Keratinocyte (primary cell): ENCODE measurements at regions not wholly inside any gene's neighbourhood (a gene's known extent, or its start where the extent isn't known, plus 50 kb on each side); places are given as distances from the start of the nearest gene placed in this dataset.

Source experiments
- DNase-seq: peaks from one replicate; pipeline ENCODE4 v3.0.0-alpha.2; 2011; ENCODE audit warnings: low read depth, missing footprints, low spot score
- FAIRE-seq: peaks from 2 replicates; lab custom pipeline; 2011; peaks lifted over from hg19 to GRCh38; lab: Jason Lieb, UNC
- H2AFZ ChIP-seq: 2 replicates; pipeline ENCODE4 v1.6.0; 2012; ENCODE audit warnings: low read length, control low read depth, inconsistent platforms; ENCODE audit not compliant: control insufficient read depth
- H3K27ac ChIP-seq: 2 replicates; pipeline ENCODE4 v1.5.1; 2011; ENCODE audit warnings: low read length; ENCODE audit not compliant: control insufficient read depth, insufficient read depth
- H3K27me3 ChIP-seq: 3 replicates; pipeline ENCODE4 v1.6.0; 2011; ENCODE audit warnings: low read length; ENCODE audit not compliant: control insufficient read depth, insufficient read depth; ENCODE audit errors: extremely low read depth
- H3K36me3 ChIP-seq, 2 experiments: 2 replicates in 1 of 2; 3 replicates in 1 of 2; pipeline ENCODE4 v1.5.1; 2011; ENCODE audit warnings: low read length in 2 of 2, mild to moderate bottlenecking in 1 of 2; ENCODE audit not compliant: control insufficient read depth in 2 of 2, insufficient read depth in 2 of 2; ENCODE audit errors: extremely low read depth in 1 of 2
- H3K4me1 ChIP-seq: 3 replicates; pipeline ENCODE4 v1.5.1; 2011; ENCODE audit warnings: low read length; ENCODE audit not compliant: control insufficient read depth, insufficient read depth; ENCODE audit errors: extremely low read depth
- H3K4me2 ChIP-seq: 3 replicates; pipeline ENCODE4 v1.6.0; 2011; ENCODE audit warnings: low read depth, low read length; ENCODE audit not compliant: control insufficient read depth, insufficient read depth; ENCODE audit errors: extremely low read depth
- H3K4me3 ChIP-seq, 3 experiments: fragments of 200-600 bp in 1 of 3; sonication (generic) in 1 of 3; 2 replicates in 2 of 3; 3 replicates in 1 of 3; pipeline ENCODE4 v1.5.1; 2011 to 2016; ENCODE audit warnings: low read length in 3 of 3, mild to moderate bottlenecking in 3 of 3, control low read depth in 2 of 3, inconsistent platforms in 1 of 3, low read depth in 1 of 3, mixed read lengths in 1 of 3, mixed run types in 1 of 3, moderate library complexity in 1 of 3; ENCODE audit not compliant: control insufficient read depth in 2 of 3, insufficient read depth in 2 of 3; ENCODE audit errors: extremely low read depth in 1 of 3
- H3K79me2 ChIP-seq: 2 replicates; pipeline ENCODE4 v1.6.0; 2012; ENCODE audit warnings: low read length; ENCODE audit not compliant: control insufficient read depth, insufficient read depth
- H3K9ac ChIP-seq: 3 replicates; pipeline ENCODE4 v1.6.0; 2011; ENCODE audit warnings: low read length; ENCODE audit not compliant: control insufficient read depth, insufficient read depth; ENCODE audit errors: extremely low read depth
- H3K9me1 ChIP-seq: 3 replicates; pipeline ENCODE4 v1.6.0; 2011; ENCODE audit warnings: low read length; ENCODE audit not compliant: control insufficient read depth, insufficient read depth; ENCODE audit errors: extremely low read depth
- H3K9me3 ChIP-seq: 2 replicates; pipeline ENCODE4 v1.5.1; 2012; ENCODE audit warnings: low read depth, low read length; ENCODE audit not compliant: control insufficient read depth
- H4K20me1 ChIP-seq: 3 replicates; pipeline ENCODE4 v1.6.0; 2011; ENCODE audit warnings: low read length; ENCODE audit not compliant: control insufficient read depth, insufficient read depth; ENCODE audit errors: extremely low read depth
- CTCF ChIP-seq, 3 experiments: IDR thresholded peaks in 1 of 3; conservative IDR thresholded peaks in 1 of 3; optimal IDR thresholded peaks in 1 of 3; 2 replicates in 2 of 3; 3 replicates in 1 of 3; pipeline versions ENCODE3 to v1.5.1; 2011; ENCODE audit warnings: low read length in 3 of 3, mild to moderate bottlenecking in 3 of 3, moderate library complexity in 2 of 3, control low read depth in 1 of 3, inconsistent platforms in 1 of 3; ENCODE audit not compliant: insufficient read depth in 2 of 3; ENCODE audit errors: extremely low read depth in 1 of 3
- EZH2 ChIP-seq: IDR thresholded peaks from one replicate; pipeline ENCODE4 v1.6.1; 2012; ENCODE audit warnings: inconsistent platforms, mild to moderate bottlenecking, low read length, moderate library complexity
- dilution Hi-C: fragments of 300-500 bp; cut with MboI; formaldehyde crosslinking; loops from one replicate; pipeline ENCODE4 v1.7.0; 2020; ENCODE audit warnings: low sequenced_read_pairs; ENCODE audit not compliant: extremely low pct_ligation_motif_present

- Histone ChIP-seq H3K36me3 (no peaks in the 10 kb centered on the region), H2AFZ (no peak overlapping the region), H3K9me1 (no peaks in the 10 kb centered on the region), H3K27me3 (no peaks in the 10 kb centered on the region), H4K20me1 (no peaks in the 10 kb centered on the region), H3K4me2 (no peak overlapping the region), H3K9ac (no peak overlapping the region), H3K9me3 (no peaks in the 10 kb centered on the region), H3K4me3 (no peak overlapping the region), H3K79me2 (no peaks in the 10 kb centered on the region), H3K27ac (no peak overlapping the region), H3K4me1 (no peaks in the 10 kb centered on the region)
- dilution Hi-C loops, result no loop called here
- TF ChIP-seq CTCF (optimal IDR thresholded peaks at IDR 0.05 in 1 of 3, IDR thresholded peaks at IDR 0.05 in 1 of 3, conservative IDR thresholded peaks at IDR 0.05 in 1 of 3; ENCODE audit: extremely low read depth in 1 of 3, insufficient read depth in 2 of 3, low read length in 3 of 3) (no peak), EZH2 (no peak)
- DNase-seq (no peak), FAIRE-seq (no peak)
Observed at GRCh38 chr15:92228830-92229229, 164.9 kb upstream of the ST8SIA2 start.

GRCh38 chr15:92231461-92231860 lies 162.2 kb upstream of the ST8SIA2 start:
- no peak for DNase-seq
- Histone ChIP-seq H3K4me3 (no peak overlapping the region), H3K36me3 (no peaks in the 10 kb centered on the region), H3K4me2 (no peak overlapping the region), H3K9me1 (no peaks in the 10 kb centered on the region), H3K9me3 (no peaks in the 10 kb centered on the region), H3K4me1 (no peaks in the 10 kb centered on the region), H3K27ac (no peak overlapping the region), H3K79me2 (no peaks in the 10 kb centered on the region), H2AFZ (no peak overlapping the region), H3K27me3 (no peaks in the 10 kb centered on the region), H3K9ac (no peak overlapping the region), H4K20me1 (no peaks in the 10 kb centered on the region)
- FAIRE-seq, result no peak
- dilution Hi-C loops, result no loop called here
- TF ChIP-seq EZH2 (no peak), CTCF (optimal IDR thresholded peaks at IDR 0.05 in 1 of 3, IDR thresholded peaks at IDR 0.05 in 1 of 3, conservative IDR thresholded peaks at IDR 0.05 in 1 of 3; ENCODE audit: extremely low read depth in 1 of 3, insufficient read depth in 2 of 3, low read length in 3 of 3) (no peak)
